ENCODE measurements at regions not wholly inside any gene's neighbourhood (a gene's known extent, or its start where the extent isn't known, plus 50 kb on each side); places are given as distances from the start of the nearest gene placed in this dataset.

GRCh38 chr16:5446623-5447240 is 349.1 kb upstream of the EEF2KMT start:
- no peak for DNase-seq
- Histone ChIP-seq H3K36me3 (ENCODE audit: control insufficient read depth, insufficient read depth, low read length) (no peaks in the 10 kb centered on the region), H3K4me3 (ENCODE audit: low read length) (no peak overlapping the region), H3K9me3 (replicated peaks; ENCODE audit: control insufficient read depth, low read depth, low read length) (no peaks in the 10 kb centered on the region), H3K27ac (ENCODE audit: low read length) (no peak overlapping the region), H3K4me1 (ENCODE audit: control insufficient read depth, insufficient read depth, low read length) (no peaks in the 10 kb centered on the region), H3K27me3 (ENCODE audit: control insufficient read depth, insufficient read depth, low read length) (peaks cover 4% of the 10 kb centered on the region)
- no CpG with 5 or more reads among the region's 8 CpGs for WGBS (ENCODE audit: insufficient coverage)

- WGBS (ENCODE audit: insufficient coverage): 71% methylated on average over 1 of the region's 7 CpGs
Measured at GRCh38 chr16:5444189-5444588, 346.6 kb upstream of the EEF2KMT start.

DNA sequence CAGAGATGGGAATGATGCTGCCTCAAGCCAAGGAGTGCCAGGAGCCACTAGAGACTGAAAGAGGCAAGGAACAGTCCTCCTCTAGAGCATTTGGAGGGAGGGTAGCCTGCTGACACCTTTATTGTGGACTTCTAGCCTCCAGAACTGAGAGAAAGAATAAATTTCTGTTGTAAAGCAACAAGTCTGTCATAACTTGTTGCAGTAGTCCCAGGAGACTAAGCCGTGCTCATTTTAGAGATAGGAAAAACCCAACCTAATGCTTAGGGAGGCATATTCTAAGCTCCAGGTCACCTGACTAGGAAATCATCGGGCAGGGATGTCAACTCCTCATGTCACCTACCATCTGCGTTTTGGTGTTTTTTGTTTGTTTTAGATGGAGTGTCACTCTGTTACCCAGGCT is 345.4 kb upstream of the EEF2KMT start:
- no peaks in the 10 kb centered on the region for H3K9me3 ChIP-seq (replicated peaks; ENCODE audit: control insufficient read depth, low read depth, low read length)
- no peaks in the 10 kb centered on the region for H3K4me1 ChIP-seq (ENCODE audit: control insufficient read depth, insufficient read depth, low read length)
- no peak overlapping the region for H3K4me3 ChIP-seq (ENCODE audit: low read length)
- no peak overlapping the region for H3K27ac ChIP-seq (ENCODE audit: low read length)
- no peak for DNase-seq
- no peaks in the 10 kb centered on the region for H3K36me3 ChIP-seq (ENCODE audit: control insufficient read depth, insufficient read depth, low read length)
- no peaks in the 10 kb centered on the region for H3K27me3 ChIP-seq (ENCODE audit: control insufficient read depth, insufficient read depth, low read length)
- WGBS (ENCODE audit: insufficient coverage): 50% methylated on average over 1 of the region's 3 CpGs

More at GRCh38 chr16:5444189-5444588, 346.6 kb upstream of the EEF2KMT start:
- Histone ChIP-seq H3K4me1 (ENCODE audit: control insufficient read depth, insufficient read depth, low read length) (no peaks in the 10 kb centered on the region), H3K27me3 (ENCODE audit: control insufficient read depth, insufficient read depth, low read length) (no peaks in the 10 kb centered on the region), H3K4me3 (ENCODE audit: low read length) (no peak overlapping the region), H3K9me3 (replicated peaks; ENCODE audit: control insufficient read depth, low read depth, low read length) (no peaks in the 10 kb centered on the region), H3K36me3 (ENCODE audit: control insufficient read depth, insufficient read depth, low read length) (no peaks in the 10 kb centered on the region), H3K27ac (ENCODE audit: low read length) (no peak overlapping the region)
- no peak for DNase-seq

- H3K36me3 ChIP-seq (ENCODE audit: control insufficient read depth, insufficient read depth, low read length): no peaks in the 10 kb centered on the region
- no peak overlapping the region for H3K27ac ChIP-seq (ENCODE audit: low read length)
- H3K4me3 ChIP-seq (ENCODE audit: low read length): no peak overlapping the region
- H3K9me3 ChIP-seq (replicated peaks; ENCODE audit: control insufficient read depth, low read depth, low read length): no peaks in the 10 kb centered on the region
- no peak for DNase-seq
- no peaks in the 10 kb centered on the region for H3K27me3 ChIP-seq (ENCODE audit: control insufficient read depth, insufficient read depth, low read length)
- H3K4me1 ChIP-seq (ENCODE audit: control insufficient read depth, insufficient read depth, low read length): no peaks in the 10 kb centered on the region
- WGBS (ENCODE audit: insufficient coverage): 88% methylated on average over 3 of the region's 3 CpGs
Measured at GRCh38 chr16:5442054-5442453, 344.5 kb upstream of the EEF2KMT start.

DNA sequence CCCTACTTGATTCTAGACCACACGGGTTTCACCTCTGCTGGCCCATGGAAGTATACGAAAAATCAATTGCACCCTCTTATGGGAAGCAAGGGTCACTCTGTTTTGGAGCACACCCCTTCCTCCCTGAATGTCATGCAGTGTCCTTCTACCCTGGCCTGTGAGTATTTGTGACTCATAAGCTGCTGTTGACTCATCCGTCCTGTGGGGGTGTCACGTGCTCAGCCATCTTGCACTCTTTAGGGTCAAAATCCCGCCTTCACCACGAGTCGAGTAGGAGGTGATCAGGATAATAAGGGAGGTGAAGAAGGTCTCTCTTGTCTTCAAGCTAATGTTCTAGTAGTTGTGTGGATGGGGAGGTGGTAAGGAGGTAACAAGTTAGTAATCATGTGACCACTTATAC is 341.0 kb upstream of the EEF2KMT start:
- no peak for DNase-seq
- no peaks in the 10 kb centered on the region for H3K4me1 ChIP-seq (ENCODE audit: control insufficient read depth, insufficient read depth, low read length)
- H3K27ac ChIP-seq (ENCODE audit: low read length): no peak overlapping the region
- H3K27me3 ChIP-seq (ENCODE audit: control insufficient read depth, insufficient read depth, low read length): no peaks in the 10 kb centered on the region
- no peak overlapping the region for H3K4me3 ChIP-seq (ENCODE audit: low read length)
- H3K36me3 ChIP-seq (ENCODE audit: control insufficient read depth, insufficient read depth, low read length): no peaks in the 10 kb centered on the region
- H3K9me3 ChIP-seq (replicated peaks; ENCODE audit: control insufficient read depth, low read depth, low read length): no peaks in the 10 kb centered on the region
- WGBS (ENCODE audit: insufficient coverage): 68% methylated on average over 3 of the region's 7 CpGs

- Histone ChIP-seq H3K4me1 (ENCODE audit: control insufficient read depth, insufficient read depth, low read length) (no peaks in the 10 kb centered on the region), H3K27me3 (ENCODE audit: control insufficient read depth, insufficient read depth, low read length) (no peaks in the 10 kb centered on the region), H3K27ac (ENCODE audit: low read length) (no peak overlapping the region), H3K36me3 (ENCODE audit: control insufficient read depth, insufficient read depth, low read length) (no peaks in the 10 kb centered on the region), H3K9me3 (replicated peaks; ENCODE audit: control insufficient read depth, low read depth, low read length) (no peaks in the 10 kb centered on the region), H3K4me3 (ENCODE audit: low read length) (no peak overlapping the region)
- DNase-seq: no peak
- WGBS (ENCODE audit: insufficient coverage): 84% methylated on average over 3 of the region's 10 CpGs
Measured at GRCh38 chr16:5433587-5433986, 336.0 kb upstream of the EEF2KMT start.

- H3K4me3 ChIP-seq (ENCODE audit: low read length): no peak overlapping the region
- no peak overlapping the region for H3K27ac ChIP-seq (ENCODE audit: low read length)
- no peaks in the 10 kb centered on the region for H3K4me1 ChIP-seq (ENCODE audit: control insufficient read depth, insufficient read depth, low read length)
- no peaks in the 10 kb centered on the region for H3K36me3 ChIP-seq (ENCODE audit: control insufficient read depth, insufficient read depth, low read length)
- H3K9me3 ChIP-seq (replicated peaks; ENCODE audit: control insufficient read depth, low read depth, low read length): no peaks in the 10 kb centered on the region
- 65% methylated on average over 7 of the region's 15 CpGs for whole genome bisulfite sequencing (ENCODE audit: insufficient coverage)
- DNase-seq: no peak
- H3K27me3 ChIP-seq (ENCODE audit: control insufficient read depth, insufficient read depth, low read length): no peaks in the 10 kb centered on the region
Measured at GRCh38 chr16:5432166-5432565, 334.6 kb upstream of the EEF2KMT start.

- H3K36me3 ChIP-seq (ENCODE audit: control insufficient read depth, insufficient read depth, low read length): no peaks in the 10 kb centered on the region
- no peaks in the 10 kb centered on the region for H3K27me3 ChIP-seq (ENCODE audit: control insufficient read depth, insufficient read depth, low read length)
- WGBS (ENCODE audit: insufficient coverage): no CpG with 5 or more reads among the region's 3 CpGs
- H3K4me1 ChIP-seq (ENCODE audit: control insufficient read depth, insufficient read depth, low read length): no peaks in the 10 kb centered on the region
- H3K9me3 ChIP-seq (replicated peaks; ENCODE audit: control insufficient read depth, low read depth, low read length): no peaks in the 10 kb centered on the region
- DNase-seq: no peak
- no peak overlapping the region for H3K4me3 ChIP-seq (ENCODE audit: low read length)
- no peak overlapping the region for H3K27ac ChIP-seq (ENCODE audit: low read length)
Measured at GRCh38 chr16:5430598-5430997, 333.0 kb upstream of the EEF2KMT start.

- Histone ChIP-seq H3K4me1 (ENCODE audit: control insufficient read depth, insufficient read depth, low read length) (no peaks in the 10 kb centered on the region), H3K9me3 (replicated peaks; ENCODE audit: control insufficient read depth, low read depth, low read length) (no peaks in the 10 kb centered on the region), H3K27ac (ENCODE audit: low read length) (no peak overlapping the region), H3K27me3 (ENCODE audit: control insufficient read depth, insufficient read depth, low read length) (no peaks in the 10 kb centered on the region), H3K4me3 (ENCODE audit: low read length) (no peak overlapping the region), H3K36me3 (ENCODE audit: control insufficient read depth, insufficient read depth, low read length) (no peaks in the 10 kb centered on the region)
- no peak for DNase-seq
- WGBS (ENCODE audit: insufficient coverage): 43% methylated on average over 5 of the region's 7 CpGs
Measured at GRCh38 chr16:5428932-5429331, 331.3 kb upstream of the EEF2KMT start.

DNA sequence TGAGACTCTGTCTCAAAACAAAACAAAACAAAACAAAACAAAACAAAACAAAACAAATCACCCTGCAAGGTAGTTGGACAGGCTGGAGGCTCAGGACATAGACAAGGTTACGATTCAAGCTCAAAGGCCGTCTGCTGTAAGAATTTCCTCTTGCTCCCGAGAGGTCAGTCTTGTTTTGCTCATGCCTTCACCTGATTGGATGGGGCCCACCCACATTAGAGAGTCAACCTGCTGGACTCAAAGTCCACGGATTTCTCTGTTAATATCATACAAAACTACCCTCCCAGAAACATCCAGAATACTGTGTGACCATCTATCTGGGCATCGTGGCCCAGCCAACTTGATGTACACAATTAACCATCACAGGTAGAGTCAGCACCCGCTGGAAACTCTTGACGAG is 330.0 kb upstream of the EEF2KMT start:
- Histone ChIP-seq H3K27ac (ENCODE audit: low read length) (no peak overlapping the region), H3K4me1 (ENCODE audit: control insufficient read depth, insufficient read depth, low read length) (no peaks in the 10 kb centered on the region), H3K27me3 (ENCODE audit: control insufficient read depth, insufficient read depth, low read length) (no peaks in the 10 kb centered on the region), H3K36me3 (ENCODE audit: control insufficient read depth, insufficient read depth, low read length) (no peaks in the 10 kb centered on the region), H3K9me3 (replicated peaks; ENCODE audit: control insufficient read depth, low read depth, low read length) (no peaks in the 10 kb centered on the region), H3K4me3 (ENCODE audit: low read length) (no peak overlapping the region)
- DNase-seq: no peak
- WGBS (ENCODE audit: insufficient coverage): 64% methylated on average over 5 of the region's 7 CpGs
